ENCODE measurements at regions not wholly inside any gene's neighbourhood (a gene's known extent, or its start where the extent isn't known, plus 50 kb on each side); places are given as distances from the start of the nearest gene placed in this dataset.

- no peak for DNase-seq (ENCODE audit: low read depth)
- no peak for TF ChIP-seq CTCF (conservative IDR thresholded peaks at IDR 0.05; ENCODE audit: control insufficient read depth, insufficient read depth, low read depth, low read length)
- H3K4me3 ChIP-seq (ENCODE audit: control insufficient read depth, low read depth, low read length), result no peak overlapping the region
These were observed 128.1 kb upstream of the RPRM start for GRCh38 chr2:153606623-153607022.

GRCh38 chr2:153622285-153622684, 143.7 kb upstream of the RPRM start:
- no peak for TF ChIP-seq CTCF (conservative IDR thresholded peaks at IDR 0.05; ENCODE audit: control insufficient read depth, insufficient read depth, low read depth, low read length)
- no peak overlapping the region for H3K4me3 ChIP-seq (ENCODE audit: control insufficient read depth, low read depth, low read length)
- no peak for DNase-seq (ENCODE audit: low read depth)

DNA sequence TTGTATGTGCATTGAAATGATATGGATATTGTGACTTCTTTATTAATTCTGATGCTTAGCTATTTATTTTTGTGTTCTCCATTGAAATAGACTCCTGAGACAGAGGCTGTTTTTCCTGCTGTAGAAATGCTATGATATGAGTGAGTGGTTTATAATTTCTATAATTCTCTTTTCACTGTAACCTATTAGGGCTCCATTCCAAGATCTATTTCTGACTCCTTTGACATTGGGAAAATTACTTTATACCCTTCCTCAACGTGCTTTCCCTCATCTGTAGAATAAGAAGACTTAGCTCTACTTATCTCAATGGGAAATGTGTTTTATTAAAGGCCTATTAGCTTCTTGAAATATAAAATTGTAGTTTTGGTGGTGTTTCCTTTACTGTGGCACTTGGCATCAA, 144.5 kb upstream of the RPRM start:
- DNase-seq (ENCODE audit: low read depth), result no peak
- no peak for TF ChIP-seq CTCF (conservative IDR thresholded peaks at IDR 0.05; ENCODE audit: control insufficient read depth, insufficient read depth, low read depth, low read length)
- H3K4me3 ChIP-seq (ENCODE audit: control insufficient read depth, low read depth, low read length), result no peak overlapping the region

- H3K4me3 ChIP-seq (ENCODE audit: control insufficient read depth, low read depth, low read length), result no peak overlapping the region
- no peak for DNase-seq (ENCODE audit: low read depth)
- TF ChIP-seq CTCF (conservative IDR thresholded peaks at IDR 0.05; ENCODE audit: control insufficient read depth, insufficient read depth, low read depth, low read length), result no peak
These were observed 148.1 kb upstream of the RPRM start for GRCh38 chr2:153626676-153627075.

- DNase-seq (ENCODE audit: low read depth), result no peak
- TF ChIP-seq CTCF (conservative IDR thresholded peaks at IDR 0.05; ENCODE audit: control insufficient read depth, insufficient read depth, low read depth, low read length), result no peak
These were observed 156.9 kb upstream of the RPRM start for GRCh38 chr2:153635494-153635893.

DNA sequence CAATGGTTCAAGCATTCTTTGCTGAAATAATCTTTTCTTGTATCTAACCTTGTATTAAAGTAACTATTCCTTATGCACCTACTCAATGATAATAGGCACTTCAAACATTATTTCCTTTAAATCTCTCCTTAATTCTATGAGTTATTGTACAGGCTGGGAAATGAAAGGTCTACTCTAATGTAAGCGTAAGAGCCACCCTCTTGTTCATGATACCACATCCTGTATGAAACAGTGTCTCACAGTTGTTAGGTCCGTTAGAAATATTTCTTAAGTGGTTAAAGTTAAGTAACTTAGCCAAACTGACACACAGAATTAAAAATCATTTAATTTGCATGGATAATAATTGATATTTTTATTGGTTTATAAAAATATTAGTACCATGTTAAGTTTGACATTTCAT, 162.5 kb upstream of the RPRM start:
- no peak for TF ChIP-seq CTCF (conservative IDR thresholded peaks at IDR 0.05; ENCODE audit: control insufficient read depth, insufficient read depth, low read depth, low read length)
- H3K4me3 ChIP-seq (ENCODE audit: control insufficient read depth, low read depth, low read length), result no peak overlapping the region
- no peak for DNase-seq (ENCODE audit: low read depth)

More at GRCh38 chr2:153635494-153635893, 156.9 kb upstream of the RPRM start:
- no peak overlapping the region for H3K4me3 ChIP-seq (ENCODE audit: control insufficient read depth, low read depth, low read length)

DNA sequence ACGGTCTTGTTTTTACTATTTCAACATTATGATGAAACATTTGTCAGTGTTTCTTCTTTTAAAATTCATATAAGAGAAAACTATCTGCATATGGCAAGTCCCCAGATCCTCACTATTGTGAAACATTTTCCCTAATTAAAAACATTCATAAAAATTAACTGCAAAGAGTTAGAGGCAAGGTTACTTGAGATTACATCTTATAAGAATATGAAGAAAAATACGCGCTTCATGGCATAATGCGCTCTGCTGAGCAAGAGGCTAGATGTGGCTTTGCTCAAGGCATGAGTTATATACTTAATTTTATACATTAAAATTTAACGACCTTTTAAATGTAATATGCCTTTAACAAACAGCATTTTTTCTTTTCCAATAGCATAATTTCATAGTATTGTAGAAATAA, 166.4 kb upstream of the RPRM start:
- no peak overlapping the region for H3K4me3 ChIP-seq (ENCODE audit: control insufficient read depth, low read depth, low read length)
- DNase-seq (ENCODE audit: low read depth), result no peak
- no peak for TF ChIP-seq CTCF (conservative IDR thresholded peaks at IDR 0.05; ENCODE audit: control insufficient read depth, insufficient read depth, low read depth, low read length)

Data from fibroblast of mammary gland (primary cell).